ENCODE measurements at regions not wholly inside any gene's neighbourhood (a gene's known extent, or its start where the extent isn't known, plus 50 kb on each side); places are given as distances from the start of the nearest gene placed in this dataset.
"Not testable (repeated sequence)": the region's sequence is repeated elsewhere in the genome, so short reads cannot be mapped to it uniquely, and the experiment has no call there.

GRCh38 chr14:35927727-35928126, 101.6 kb downstream of the BRMS1L start:
- intact Hi-C loops (cut with DNase I) = no loop called here
- Histone ChIP-seq H3K27ac (ENCODE audit: low read depth in 2 of 2, low read length in 2 of 2) (no peak overlapping the region), H3K9me3 (ENCODE audit: control insufficient read depth in 2 of 3, insufficient read depth in 1 of 3, low read length in 3 of 3) (no peaks in the 10 kb centered on the region), H3K9ac (ENCODE audit: low read length in 3 of 3) (no peak overlapping the region), H3K4me3 (ENCODE audit: low read length in 3 of 3) (no peak overlapping the region), H3K4me1 (ENCODE audit: control insufficient read depth in 2 of 3, insufficient read depth in 2 of 3, low read depth in 1 of 3, low read length in 3 of 3) (no peaks in the 10 kb centered on the region), H3K36me3 (ENCODE audit: control insufficient read depth in 2 of 3, insufficient read depth in 3 of 3, low read length in 3 of 3) (no peaks in the 10 kb centered on the region), H3K27me3 (ENCODE audit: control insufficient read depth, insufficient read depth, low read length) (no peaks in the 10 kb centered on the region)
- TF ChIP-seq CTCF (IDR thresholded peaks at IDR 0.05; ENCODE audit: borderline replicate concordance, extremely low read depth, insufficient read depth) = no peak
- no peak for FAIRE-seq
- no peak for DNase-seq

- no peaks in the 10 kb centered on the region for H3K27me3 ChIP-seq (ENCODE audit: control insufficient read depth, insufficient read depth, low read length)
- no peaks in the 10 kb centered on the region for H3K4me1 ChIP-seq (ENCODE audit: control insufficient read depth in 2 of 3, insufficient read depth in 2 of 3, low read depth in 1 of 3, low read length in 3 of 3)
- H3K27ac ChIP-seq (ENCODE audit: low read depth in 2 of 2, low read length in 2 of 2) = no peak overlapping the region
- intact Hi-C loops (cut with DNase I) = no loop called here
- H3K36me3 ChIP-seq (ENCODE audit: control insufficient read depth in 2 of 3, insufficient read depth in 3 of 3, low read length in 3 of 3) = no peaks in the 10 kb centered on the region
- H3K4me3 ChIP-seq (ENCODE audit: low read length in 3 of 3) = no peak overlapping the region
- no peak for FAIRE-seq
- H3K9me3 ChIP-seq (ENCODE audit: control insufficient read depth in 2 of 3, insufficient read depth in 1 of 3, low read length in 3 of 3) = no peaks in the 10 kb centered on the region
- no peak for TF ChIP-seq CTCF (IDR thresholded peaks at IDR 0.05; ENCODE audit: borderline replicate concordance, extremely low read depth, insufficient read depth)
- no peak overlapping the region for H3K9ac ChIP-seq (ENCODE audit: low read length in 3 of 3)
- no peak for DNase-seq
Measured at GRCh38 chr14:35925319-35925718, 99.2 kb downstream of the BRMS1L start.

- H3K9ac ChIP-seq (ENCODE audit: low read length in 3 of 3); FAIRE-seq; H3K27me3 ChIP-seq (ENCODE audit: control insufficient read depth, insufficient read depth, low read length); H3K4me1 ChIP-seq (ENCODE audit: control insufficient read depth in 2 of 3, insufficient read depth in 2 of 3, low read depth in 1 of 3, low read length in 3 of 3); H3K27ac ChIP-seq (ENCODE audit: low read depth in 2 of 2, low read length in 2 of 2); H3K4me3 ChIP-seq (ENCODE audit: low read length in 3 of 3); H3K9me3 ChIP-seq (ENCODE audit: control insufficient read depth in 2 of 3, insufficient read depth in 1 of 3, low read length in 3 of 3); intact Hi-C loops (cut with DNase I); H3K36me3 ChIP-seq (ENCODE audit: control insufficient read depth in 2 of 3, insufficient read depth in 3 of 3, low read length in 3 of 3); DNase-seq: not testable (repeated sequence)
Measured at GRCh38 chr14:35922590-35922989, 96.5 kb downstream of the BRMS1L start.

DNA sequence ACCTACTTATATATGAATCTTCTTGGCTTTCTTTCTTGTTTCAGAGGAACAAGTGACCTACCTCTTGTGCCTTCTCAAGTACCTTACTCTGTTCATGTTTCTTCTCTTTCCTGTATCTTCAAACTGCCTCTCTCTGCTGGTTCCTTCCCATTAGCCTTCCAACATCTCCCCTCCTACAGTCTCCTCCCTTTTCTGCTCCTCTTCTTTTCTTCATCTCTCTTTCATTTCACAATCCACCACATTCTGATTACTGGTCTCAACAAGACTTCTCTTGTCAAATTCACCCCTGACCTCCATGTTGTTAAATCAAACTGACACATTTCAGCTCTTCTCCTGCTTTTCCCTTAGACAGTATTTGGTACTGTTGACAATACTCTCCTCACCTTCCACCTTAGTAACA, 95.6 kb downstream of the BRMS1L start:
- H3K36me3 ChIP-seq (ENCODE audit: control insufficient read depth in 2 of 3, insufficient read depth in 3 of 3, low read length in 3 of 3) = no peaks in the 10 kb centered on the region
- H3K9me3 ChIP-seq (ENCODE audit: control insufficient read depth in 2 of 3, insufficient read depth in 1 of 3, low read length in 3 of 3) = no peaks in the 10 kb centered on the region
- no peaks in the 10 kb centered on the region for H3K4me1 ChIP-seq (ENCODE audit: control insufficient read depth in 2 of 3, insufficient read depth in 2 of 3, low read depth in 1 of 3, low read length in 3 of 3)
- no peak overlapping the region for H3K9ac ChIP-seq (ENCODE audit: low read length in 3 of 3)
- intact Hi-C loops (cut with DNase I) = no loop called here
- DNase-seq (no peak), FAIRE-seq (no peak)
- no peak overlapping the region for H3K4me3 ChIP-seq (ENCODE audit: low read length in 3 of 3)
- no peak for TF ChIP-seq CTCF (IDR thresholded peaks at IDR 0.05; ENCODE audit: borderline replicate concordance, extremely low read depth, insufficient read depth)
- no peaks in the 10 kb centered on the region for H3K27me3 ChIP-seq (ENCODE audit: control insufficient read depth, insufficient read depth, low read length)
- no peak overlapping the region for H3K27ac ChIP-seq (ENCODE audit: low read depth in 2 of 2, low read length in 2 of 2)

Data from kidney (tissue), 13 donors.